MM.1S (cell line): ENCODE measurements at regions not wholly inside any gene's neighbourhood (a gene's known extent, or its start where the extent isn't known, plus 50 kb on each side); places are given as distances from the start of the nearest gene placed in this dataset.

Experiments
- DNase-seq: peaks from one replicate; pipeline ENCODE4 v3.0.0-alpha.2; 2015
- H2AFZ ChIP-seq: fragments of 300-600 bp; sonication (generic); 2 replicates; pipeline ENCODE4 v1.6.0; 2016; ENCODE audit warnings: antibody characterized with exemption, low read length
- H3F3A ChIP-seq: fragments of 300-600 bp; sonication (generic); 2 replicates; pipeline ENCODE4 v1.6.1; 2016; ENCODE audit warnings: mild to moderate bottlenecking, antibody characterized with exemption, low read length, moderate library complexity, mixed read lengths; ENCODE audit not compliant: insufficient read depth
- H3K27ac ChIP-seq: fragments of 300-600 bp; sonication (generic); 2 replicates; pipeline ENCODE4 v1.5.1; 2016; ENCODE audit warnings: mild to moderate bottlenecking, low read length
- H3K27me3 ChIP-seq: fragments of 300-600 bp; sonication (generic); replicated peaks from 2 replicates; pipeline ENCODE4 v1.6.0; 2016; ENCODE audit warnings: low read length; ENCODE audit not compliant: insufficient read depth
- H3K36me3 ChIP-seq: fragments of 300-600 bp; sonication (generic); replicated peaks from 2 replicates; pipeline ENCODE4 v1.6.1; 2016; ENCODE audit warnings: mild to moderate bottlenecking, low read length, mixed read lengths; ENCODE audit not compliant: insufficient read depth
- H3K4me1 ChIP-seq: fragments of 300-600 bp; sonication (generic); 2 replicates; pipeline ENCODE4 v1.6.1; 2016; ENCODE audit warnings: low read length, mixed read lengths
- H3K4me2 ChIP-seq: fragments of 300-600 bp; sonication (generic); 2 replicates; pipeline ENCODE4 v1.6.0; 2016; ENCODE audit warnings: low read depth, low read length
- H3K4me3 ChIP-seq: fragments of 300-600 bp; sonication (generic); 2 replicates; pipeline ENCODE4 v1.5.1; 2016; ENCODE audit warnings: low read length, mixed read lengths
- H3K79me2 ChIP-seq: fragments of 300-600 bp; sonication (generic); 2 replicates; pipeline ENCODE4 v1.6.1; 2016; ENCODE audit warnings: mixed run types, low read length, mixed read lengths
- H3K9ac ChIP-seq: fragments of 300-600 bp; sonication (generic); 2 replicates; pipeline ENCODE4 v1.6.1; 2016; ENCODE audit warnings: low read length, mixed read lengths
- H3K9me2 ChIP-seq: fragments of 300-600 bp; sonication (generic); replicated peaks from 2 replicates; pipeline ENCODE4 v1.6.1; 2016; ENCODE audit warnings: mild to moderate bottlenecking, low read length, mixed read lengths; ENCODE audit not compliant: insufficient read depth
- H3K9me3 ChIP-seq: fragments of 300-600 bp; sonication (generic); replicated peaks from 2 replicates; pipeline ENCODE4 v1.6.1; 2016; ENCODE audit warnings: mild to moderate bottlenecking, low read length, mixed read lengths; ENCODE audit not compliant: insufficient read depth
- H4K20me1 ChIP-seq: fragments of 300-600 bp; sonication (generic); 2 replicates; pipeline ENCODE4 v1.6.1; 2016; ENCODE audit warnings: mild to moderate bottlenecking, low read length, moderate library complexity, mixed read lengths; ENCODE audit not compliant: insufficient read depth
- EZH2 ChIP-seq: fragments of 300-600 bp; sonication (generic); optimal IDR thresholded peaks from 2 replicates; pipeline ENCODE3; 2017; ENCODE audit warnings: low read depth, mild to moderate bottlenecking, antibody characterized with exemption, low read length, mixed read lengths
- EZH2phosphoT487 ChIP-seq: fragments of 300-600 bp; sonication (generic); IDR thresholded peaks from 2 replicates; pipeline ENCODE4 v1.6.1; 2018; ENCODE audit warnings: antibody characterized with exemption, low read length
- TF ChIP-seq, protein P1 (sequence below): fragments of 300-600 bp; sonication (generic); IDR thresholded peaks from 2 replicates; pipeline ENCODE4 v1.5.1; 2016; ENCODE audit warnings: antibody characterized with exemption, low read length, mixed read lengths

DNA sequence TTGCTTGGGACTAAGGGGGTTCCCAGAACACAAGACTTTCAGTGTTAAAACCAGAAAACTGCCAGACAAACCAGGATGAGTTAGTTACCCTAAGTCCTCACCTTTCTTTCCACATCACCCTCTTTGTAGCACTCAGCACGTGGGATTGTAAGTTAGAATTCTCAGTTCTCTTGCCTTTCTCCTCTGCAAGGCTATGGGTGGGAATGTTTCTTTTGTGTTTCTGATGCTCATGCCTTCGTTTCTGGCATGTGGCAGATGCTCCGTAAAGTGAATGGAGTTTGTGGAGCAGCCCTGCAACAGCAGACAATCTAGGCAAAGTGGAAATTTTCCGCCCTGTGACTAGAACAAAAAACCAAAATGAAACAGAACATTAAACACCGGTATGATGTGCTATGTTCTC lies 64.7 kb upstream of the SPP1 start:
- no peak overlapping the region for H3K9ac ChIP-seq

DNA sequence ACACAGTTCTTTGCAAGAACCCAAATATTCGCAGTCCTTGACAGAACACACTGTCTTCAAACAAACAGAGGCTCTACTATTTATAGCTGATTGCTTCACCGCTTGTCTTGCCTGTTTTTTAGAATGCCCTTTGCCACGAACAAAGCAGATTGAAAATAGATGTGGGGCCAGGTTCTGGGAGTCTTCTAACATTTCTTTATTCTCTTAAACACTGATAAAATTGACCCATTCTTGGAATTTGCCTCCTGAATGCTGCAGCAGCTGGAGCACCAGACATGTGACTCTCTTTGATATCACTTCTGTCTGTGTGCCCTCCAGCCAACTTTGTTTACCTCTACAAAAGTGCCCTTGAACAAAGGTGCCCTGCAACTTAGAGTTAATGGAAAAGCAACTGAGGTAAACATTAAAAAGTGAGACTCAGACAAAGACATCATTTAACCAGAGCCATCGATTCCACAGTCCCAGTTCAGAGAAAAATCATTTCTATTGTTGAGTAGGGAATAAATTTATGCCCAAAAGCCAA lies 64.2 kb upstream of the SPP1 start:
- peak overlapping the region; percentile 28 for H3K4me2 ChIP-seq
- H3K27ac ChIP-seq: peak overlapping the region; percentile 5; the same call in 1 of the 2 replicates
- H3K9me3 ChIP-seq: no peaks in the 10 kb centered on the region
- no peak overlapping the region for H3K4me3 ChIP-seq
- no peaks in the 10 kb centered on the region for H3F3A ChIP-seq
- peaks cover 5% of the 10 kb centered on the region; the same call in 1 of the 2 replicates for H3K4me1 ChIP-seq
- H3K27me3 ChIP-seq: no peaks in the 10 kb centered on the region
- H3K36me3 ChIP-seq: no peaks in the 10 kb centered on the region
- no peak overlapping the region for H3K9ac ChIP-seq
- DNase-seq: peak; percentile 16
- TF ChIP-seq, protein P1, sequence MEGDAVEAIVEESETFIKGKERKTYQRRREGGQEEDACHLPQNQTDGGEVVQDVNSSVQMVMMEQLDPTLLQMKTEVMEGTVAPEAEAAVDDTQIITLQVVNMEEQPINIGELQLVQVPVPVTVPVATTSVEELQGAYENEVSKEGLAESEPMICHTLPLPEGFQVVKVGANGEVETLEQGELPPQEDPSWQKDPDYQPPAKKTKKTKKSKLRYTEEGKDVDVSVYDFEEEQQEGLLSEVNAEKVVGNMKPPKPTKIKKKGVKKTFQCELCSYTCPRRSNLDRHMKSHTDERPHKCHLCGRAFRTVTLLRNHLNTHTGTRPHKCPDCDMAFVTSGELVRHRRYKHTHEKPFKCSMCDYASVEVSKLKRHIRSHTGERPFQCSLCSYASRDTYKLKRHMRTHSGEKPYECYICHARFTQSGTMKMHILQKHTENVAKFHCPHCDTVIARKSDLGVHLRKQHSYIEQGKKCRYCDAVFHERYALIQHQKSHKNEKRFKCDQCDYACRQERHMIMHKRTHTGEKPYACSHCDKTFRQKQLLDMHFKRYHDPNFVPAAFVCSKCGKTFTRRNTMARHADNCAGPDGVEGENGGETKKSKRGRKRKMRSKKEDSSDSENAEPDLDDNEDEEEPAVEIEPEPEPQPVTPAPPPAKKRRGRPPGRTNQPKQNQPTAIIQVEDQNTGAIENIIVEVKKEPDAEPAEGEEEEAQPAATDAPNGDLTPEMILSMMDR: no peak
- TF ChIP-seq EZH2phosphoT487 (no peak), EZH2 (no peak)
- H4K20me1 ChIP-seq: no peaks in the 10 kb centered on the region
- H3K79me2 ChIP-seq: no peaks in the 10 kb centered on the region
- H2AFZ ChIP-seq: peak overlapping the region; percentile 36; the same call in 1 of the 2 replicates
- no peaks in the 10 kb centered on the region for H3K9me2 ChIP-seq

More for the DNA sequence above, 64.7 kb upstream of the SPP1 start:
- Histone ChIP-seq H3F3A (no peaks in the 10 kb centered on the region), H3K4me1 (peaks cover 5% of the 10 kb centered on the region; the same call in 1 of the 2 replicates), H3K27ac (peak overlapping the region; percentile 5; the same call in 1 of the 2 replicates), H3K4me3 (no peak overlapping the region), H3K27me3 (no peaks in the 10 kb centered on the region), H4K20me1 (no peaks in the 10 kb centered on the region), H3K79me2 (no peaks in the 10 kb centered on the region), H3K36me3 (no peaks in the 10 kb centered on the region), H3K9me2 (no peaks in the 10 kb centered on the region), H3K4me2 (peak overlapping the region; percentile 28), H2AFZ (peak overlapping the region; percentile 36; the same call in 1 of the 2 replicates), H3K9me3 (no peaks in the 10 kb centered on the region)
- TF ChIP-seq, protein P1: no peak
- TF ChIP-seq EZH2 (no peak), EZH2phosphoT487 (no peak)
- no peak for DNase-seq

DNA sequence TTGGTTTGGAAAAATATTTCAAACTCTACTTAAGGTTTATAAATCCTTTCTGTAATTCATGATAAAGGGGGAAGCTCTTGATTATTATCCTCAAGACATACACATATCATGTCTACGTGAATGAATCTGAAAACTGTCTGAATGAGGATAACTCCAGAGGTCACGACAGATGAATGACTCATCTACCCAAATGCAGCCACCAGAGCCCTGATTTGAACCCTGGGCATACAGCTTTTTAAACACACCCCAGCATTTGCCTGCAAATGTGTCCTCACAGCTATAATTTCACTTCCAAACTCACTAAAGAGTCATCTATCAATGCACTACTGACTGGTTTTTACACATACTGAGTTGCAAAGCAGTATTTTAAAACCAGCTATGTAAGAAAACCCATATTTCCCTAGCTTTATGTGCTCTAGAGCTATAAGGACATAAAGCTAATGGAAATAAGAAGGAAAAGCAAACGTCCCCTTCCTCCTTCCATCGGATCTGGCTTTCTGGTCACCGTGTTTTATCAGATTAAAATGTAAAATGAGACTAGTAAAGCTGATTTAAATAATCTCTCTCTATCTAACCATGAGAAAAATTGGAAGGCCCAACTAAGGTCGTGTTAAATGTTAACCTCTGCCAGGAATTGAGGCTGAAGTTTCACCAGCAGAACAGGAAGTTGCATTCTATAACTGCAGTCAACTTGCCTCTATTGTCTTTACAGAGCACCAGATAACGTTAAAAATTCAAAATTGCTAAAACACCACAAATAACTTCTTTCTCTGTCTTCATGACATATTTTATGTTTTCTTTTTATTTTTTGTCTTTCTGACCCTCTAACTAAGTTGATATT lies 63.1 kb upstream of the SPP1 start:
- H3K4me2 ChIP-seq: no peak overlapping the region
- no peaks in the 10 kb centered on the region for H3K9me3 ChIP-seq
- H3K4me1 ChIP-seq: peaks cover 5% of the 10 kb centered on the region; the same call in 1 of the 2 replicates
- H3K4me3 ChIP-seq: no peak overlapping the region
- H3K9me2 ChIP-seq: no peaks in the 10 kb centered on the region
- H4K20me1 ChIP-seq: no peaks in the 10 kb centered on the region
- TF ChIP-seq EZH2phosphoT487: no peak
- no peak for TF ChIP-seq EZH2
- TF ChIP-seq, protein P1: no peak
- no peak for DNase-seq
- H3F3A ChIP-seq: no peaks in the 10 kb centered on the region
- H2AFZ ChIP-seq: no peak overlapping the region
- H3K27me3 ChIP-seq: no peaks in the 10 kb centered on the region
- no peaks in the 10 kb centered on the region for H3K36me3 ChIP-seq
- H3K9ac ChIP-seq: no peak overlapping the region
- no peak overlapping the region for H3K27ac ChIP-seq
- no peaks in the 10 kb centered on the region for H3K79me2 ChIP-seq
